HCT116 (cell line): ENCODE measurements at regions not wholly inside any gene's neighbourhood (a gene's known extent, or its start where the extent isn't known, plus 50 kb on each side); places are given as distances from the start of the nearest gene placed in this dataset.

Experiments used
- ATAC-seq: fragments of 200-7000 bp; cut with Tn5 transposase; 2 replicates; pipeline ENCODE4 v1.9.1; 2020; ENCODE audit warnings: mild to moderate bottlenecking, moderate library complexity
- BruUV-seq: library from RNA; stranded (reverse); fragments of 400-500 nt; replicated peaks from 2 replicates; lab custom pipeline; 2021; lab: Mats Ljungman, UMichigan
- CTCF ChIA-PET: fragments of 300-600 bp; sonication (Branson Sonifier 250); formaldehyde crosslinking; loops from one replicate; lab custom pipeline; 2021; ENCODE audit warnings: antibody characterized with exemption; lab: Charles Lee
- POLR2A ChIA-PET: fragments of 300-600, 350-600 bp; sonication (Branson Sonifier 250); formaldehyde crosslinking; loops from one replicate; lab custom pipeline; 2021; ENCODE audit warnings: antibody characterized with exemption; lab: Charles Lee
- RAD21 ChIA-PET, 2 experiments: fragments of 300-600 bp; sonication (Branson Sonifier 250); formaldehyde crosslinking; loops; one replicate each; lab custom pipeline; 2023; ENCODE audit warnings: low total read pairs in 2 of 2; ENCODE audit not compliant: uncharacterized antibody in 2 of 2, unreplicated experiment in 2 of 2, low non-redundant PET in 1 of 2; lab: Charles Lee
- DNase-seq: peaks from one replicate; pipeline ENCODE4 v3.0.0-alpha.2; 2010; ENCODE audit warnings: low read depth, low spot score
- H2AFZ ChIP-seq: fragments of 200-600 bp; shearing (Covaris generic), sonication (generic); 2 replicates; pipeline ENCODE4 v1.6.1; 2017; ENCODE audit warnings: low read depth, mixed run types, mixed read lengths, antibody characterized with exemption, low read length; ENCODE audit not compliant: poor library complexity, severe bottlenecking
- H3K27ac ChIP-seq: 2 replicates; pipeline ENCODE4 v1.5.1; 2012; ENCODE audit warnings: low read depth, low read length
- H3K27me3 ChIP-seq: fragments of 200-600 bp; sonication (generic); 2 replicates; pipeline ENCODE4 v1.6.1; 2016; ENCODE audit warnings: mixed run types, low read length, mixed read lengths; ENCODE audit not compliant: insufficient read depth
- H3K36me3 ChIP-seq, 2 experiments: fragments of 200-500 bp in 1 of 2; fragments of 200-600 bp in 1 of 2; sonication (Bioruptor generic) in 1 of 2; sonication (generic) in 1 of 2; 2 replicates each; pipeline versions ENCODE4 v1.5.1 to v1.6.1; 2014 to 2016; ENCODE audit warnings: low read length in 2 of 2, inconsistent platforms in 1 of 2, mixed read lengths in 1 of 2, mixed run types in 1 of 2; ENCODE audit not compliant: insufficient read depth in 2 of 2, control insufficient read depth in 1 of 2
- H3K4me1 ChIP-seq, 2 experiments: fragments of 200-600 bp in 1 of 2; sonication (generic) in 1 of 2; 2 replicates each; pipeline versions ENCODE4 v1.5.1 to v1.6.1; 2012 to 2017; ENCODE audit warnings: low read length in 2 of 2, inconsistent platforms in 1 of 2, mild to moderate bottlenecking in 1 of 2, mixed read lengths in 1 of 2, mixed run types in 1 of 2, moderate library complexity in 1 of 2; ENCODE audit not compliant: insufficient read depth in 2 of 2, control insufficient read depth in 1 of 2
- H3K4me2 ChIP-seq: fragments of 200-600 bp; sonication (generic); 2 replicates; pipeline ENCODE4 v1.6.1; 2017; ENCODE audit warnings: mixed run types, low read length, mixed read lengths
- H3K4me3 ChIP-seq, 2 experiments: fragments of 200-600 bp in 1 of 2; sonication (generic) in 1 of 2; replicated peaks in 1 of 2; 2 replicates each; pipeline ENCODE4 v1.5.1; 2011 to 2016; ENCODE audit warnings: low read length in 2 of 2, control low read depth in 1 of 2, low read depth in 1 of 2, mild to moderate bottlenecking in 1 of 2, mixed read lengths in 1 of 2, mixed run types in 1 of 2
- H3K79me2 ChIP-seq: fragments of 200-600 bp; sonication (generic); 2 replicates; pipeline ENCODE4 v1.6.1; 2017; ENCODE audit warnings: mild to moderate bottlenecking, mixed run types, low read length, moderate library complexity, mixed read lengths; ENCODE audit not compliant: insufficient read depth
- H3K9ac ChIP-seq: fragments of 200-600 bp; sonication (generic); 2 replicates; pipeline ENCODE4 v1.6.1; 2016; ENCODE audit warnings: low read length, mixed read lengths
- H3K9me2 ChIP-seq: fragments of 200-600 bp; sonication (generic), shearing (Covaris generic); 2 replicates; pipeline ENCODE4 v1.6.1; 2017; ENCODE audit warnings: mixed run types, mild to moderate bottlenecking, moderate library complexity; ENCODE audit not compliant: insufficient read depth
- H3K9me3 ChIP-seq, 2 experiments: fragments of 200-500 bp in 1 of 2; fragments of 200-600 bp in 1 of 2; sonication (Bioruptor generic) in 1 of 2; sonication (generic) in 1 of 2; 2 replicates each; pipeline ENCODE4 v1.6.1; 2014 to 2017; ENCODE audit warnings: low read length in 2 of 2, mixed read lengths in 2 of 2, inconsistent platforms in 1 of 2, low read depth in 1 of 2, mild to moderate bottlenecking in 1 of 2, mixed run types in 1 of 2, moderate library complexity in 1 of 2; ENCODE audit not compliant: control insufficient read depth in 1 of 2, insufficient read depth in 1 of 2
- H4K20me1 ChIP-seq: fragments of 200-600 bp; sonication (generic), shearing (Covaris generic); 2 replicates; pipeline ENCODE4 v1.6.1; 2017; ENCODE audit warnings: mixed run types, mild to moderate bottlenecking, moderate library complexity; ENCODE audit not compliant: insufficient read depth
- CEBPB ChIP-seq: IDR thresholded peaks from 2 replicates; pipeline ENCODE4 v1.6.1; 2012; ENCODE audit warnings: low read depth
- EGR1 ChIP-seq: IDR thresholded peaks from 2 replicates; pipeline ENCODE4 v1.6.1; 2012; ENCODE audit warnings: low read depth
- ELF1 ChIP-seq: IDR thresholded peaks from 2 replicates; pipeline ENCODE4 v1.6.1; 2012; ENCODE audit warnings: low read depth, borderline replicate concordance
- EZH2 ChIP-seq: fragments of 200-600 bp; sonication (generic); IDR thresholded peaks from 2 replicates; pipeline ENCODE4 v1.6.1; 2017; ENCODE audit warnings: antibody characterized with exemption, mixed run types
- JUND ChIP-seq: IDR thresholded peaks from 2 replicates; pipeline ENCODE4 v1.6.1; 2012
- MAX ChIP-seq: IDR thresholded peaks from 2 replicates; pipeline ENCODE4 v1.6.1; 2012
- POLR2A ChIP-seq: IDR thresholded peaks from 2 replicates; pipeline ENCODE4 v1.7.0; 2011; ENCODE audit warnings: borderline replicate concordance; ENCODE audit not compliant: insufficient read depth, insufficient read length; ENCODE audit errors: extremely low read depth
- POLR2AphosphoS5 ChIP-seq: IDR thresholded peaks from 2 replicates; pipeline ENCODE4 v1.6.1; 2011; ENCODE audit warnings: mild to moderate bottlenecking, low read depth, low read length, moderate library complexity
- REST ChIP-seq: IDR thresholded peaks from 2 replicates; pipeline ENCODE4 v1.6.1; 2012; ENCODE audit warnings: low read depth
- SIN3A ChIP-seq: IDR thresholded peaks from 2 replicates; pipeline ENCODE4 v1.6.1; 2012; ENCODE audit warnings: low read depth
- SP1 ChIP-seq: IDR thresholded peaks from 2 replicates; pipeline ENCODE4 v1.6.1; 2012; ENCODE audit warnings: low read depth
- YY1 ChIP-seq: IDR thresholded peaks from 2 replicates; pipeline ENCODE4 v1.6.1; 2011; ENCODE audit warnings: low read length, low read depth, moderate library complexity, mild to moderate bottlenecking; ENCODE audit not compliant: insufficient replicate concordance; ENCODE audit errors: extremely low read depth
- ZFX ChIP-seq: fragments of 450-650 bp; IDR thresholded peaks from 2 replicates; pipeline ENCODE4 v1.6.1; 2017
- ZNF274 ChIP-seq: fragments of 200-500 bp; sonication (Bioruptor generic); IDR thresholded peaks from 2 replicates; pipeline ENCODE4 v1.6.1; 2014; ENCODE audit warnings: mild to moderate bottlenecking, low read depth, low read length, inconsistent platforms
- intact Hi-C: fragments of 100-400 bp; cut with micrococcal nuclease; formaldehyde crosslinking; loops from 2 replicates; pipeline ENCODE4 v1.10.0; 2022

- no peak for TF ChIP-seq ZFX
- no peak for TF ChIP-seq EGR1
- no peak for TF ChIP-seq SP1
- no peak for TF ChIP-seq REST
- no peak for TF ChIP-seq CEBPB
- TF ChIP-seq ELF1 = no peak
- no peak for TF ChIP-seq EZH2
- TF ChIP-seq MAX = no peak
- no peak for TF ChIP-seq JUND
- TF ChIP-seq POLR2AphosphoS5 = no peak
These were observed 1420.4 kb upstream of the PRMT6 start (continued) for GRCh38 chr1:105636052-105636451.

- intact Hi-C loops = no loop called here
- H3K4me2 ChIP-seq = no peak overlapping the region
- H4K20me1 ChIP-seq = no peaks in the 10 kb centered on the region
- TF ChIP-seq YY1 (no peak), EZH2 (no peak), SIN3A (no peak), JUND (no peak), CEBPB (no peak), POLR2A (no peak), ZNF274 (no peak)
- BruUV-seq = no TSS peak
- H3K4me3 ChIP-seq = no peak overlapping the region
- POLR2A ChIA-PET = no interaction called here
- H3K27me3 ChIP-seq = no peaks in the 10 kb centered on the region
- H3K79me2 ChIP-seq = no peaks in the 10 kb centered on the region
- H3K9me2 ChIP-seq = no peaks in the 10 kb centered on the region
- no peak for ATAC-seq
- no peak overlapping the region for H3K9ac ChIP-seq
- RAD21 ChIA-PET = no interaction called here
- CTCF ChIA-PET = no interaction called here
- DNase-seq = no peak
- no peak overlapping the region for H3K27ac ChIP-seq
- H3K9me3 ChIP-seq = peaks cover 8 to 23% of the 10 kb centered on the region in 2 experiments; a peak in 2 of 4 replicates
- no peaks in the 10 kb centered on the region for H3K36me3 ChIP-seq
- H3K4me1 ChIP-seq = no peaks in the 10 kb centered on the region
- H2AFZ ChIP-seq = no peak overlapping the region
These were observed 1415.1 kb upstream of the PRMT6 start for GRCh38 chr1:105641407-105641806.
